K562 (cell line): ENCODE measurements at regions not wholly inside any gene's neighbourhood (a gene's known extent, or its start where the extent isn't known, plus 50 kb on each side); places are given as distances from the start of the nearest gene placed in this dataset.

Experiments
- ATAC-seq: fragments of 200-7000 bp; cut with Tn5 transposase; 3 replicates; pipeline ENCODE4 v1.9.1; 2020; ENCODE audit warnings: moderate library complexity
- BruUV-seq: library from RNA; stranded (reverse); fragments of 400-500 nt; replicated peaks from 2 replicates; lab custom pipeline; 2021; lab: Mats Ljungman, UMichigan
- CTCF ChIA-PET: fragments of 300-600 bp; formaldehyde crosslinking; extraction: SDS; loops from one replicate; lab custom pipeline; 2021; ENCODE audit warnings: low intra/inter-chr PET ratio; lab: Yijun Ruan, JAX
- POLR2A ChIA-PET: fragments of 300-600, 350-650 bp; sonication (Branson Sonifier 250); formaldehyde crosslinking; extraction: SDS; loops from one replicate; lab custom pipeline; 2021; ENCODE audit warnings: antibody characterized with exemption, inconsistent platforms; lab: Yijun Ruan, JAX
- DNase-seq, 4 experiments: peaks; one replicate each; pipeline versions ENCODE4 v3.0.0 to v3.0.0-alpha.2; 2011 to 2018; ENCODE audit warnings: low spot score in 3 of 4, mixed read lengths in 3 of 4; ENCODE audit errors: extremely low read depth in 1 of 4
- FAIRE-seq: peaks from 2 replicates; lab custom pipeline; 2011; peaks lifted over from hg19 to GRCh38; lab: Jason Lieb, UNC
- H2AFZ ChIP-seq: 2 replicates; pipeline ENCODE4 v1.6.0; 2011; ENCODE audit warnings: low read depth, low read length, control low read depth, inconsistent platforms
- H3K27ac ChIP-seq: fragments of 200-600 bp; 3 replicates; pipeline ENCODE4 v1.8.0; 2011; ENCODE audit warnings: low read depth, mild to moderate bottlenecking, control low read depth, inconsistent platforms, low read length, moderate library complexity, mixed read lengths; ENCODE audit errors: extremely low read depth
- H3K27me3 ChIP-seq, 2 experiments: fragments of 300-600 bp in 1 of 2; 2 replicates in 1 of 2; 3 replicates in 1 of 2; pipeline versions ENCODE4 v1.6.0 to v1.8.0; 2011; ENCODE audit warnings: inconsistent platforms in 2 of 2, low read length in 2 of 2, mild to moderate bottlenecking in 1 of 2, mixed read lengths in 1 of 2, moderate library complexity in 1 of 2; ENCODE audit not compliant: control insufficient read depth in 2 of 2, insufficient read depth in 2 of 2
- H3K36me3 ChIP-seq: fragments of 300-600 bp; 3 replicates; pipeline ENCODE4 v1.8.0; 2011; ENCODE audit warnings: mild to moderate bottlenecking, low read length, inconsistent platforms; ENCODE audit not compliant: control insufficient read depth, insufficient read depth
- H3K4me1 ChIP-seq, 2 experiments: fragments of 200-600 bp in 1 of 2; replicated peaks in 1 of 2; 2 replicates in 1 of 2; 3 replicates in 1 of 2; pipeline versions ENCODE4 v1.5.1 to v1.8.0; 2011; ENCODE audit warnings: inconsistent platforms in 2 of 2, low read length in 2 of 2, mild to moderate bottlenecking in 1 of 2, mixed read lengths in 1 of 2, moderate library complexity in 1 of 2; ENCODE audit not compliant: control insufficient read depth in 2 of 2, insufficient read depth in 2 of 2
- H3K4me2 ChIP-seq: 2 replicates; pipeline ENCODE4 v1.6.1; 2011; ENCODE audit warnings: low read length, control low read depth, inconsistent platforms, mixed read lengths; ENCODE audit not compliant: insufficient read depth
- H3K4me3 ChIP-seq: fragments of 200-600 bp; sonication (generic), shearing (Covaris generic); 2 replicates; pipeline ENCODE4 v1.5.1; 2016; ENCODE audit warnings: control low read depth, inconsistent platforms
- H3K79me2 ChIP-seq: fragments of 200-600 bp; 3 replicates; pipeline ENCODE4 v1.8.0; 2011; ENCODE audit warnings: low read length, inconsistent platforms; ENCODE audit not compliant: control insufficient read depth, insufficient read depth
- H3K9ac ChIP-seq, 2 experiments: 2 replicates each; pipeline versions ENCODE4 v1.6.0 to v1.6.1; 2011; ENCODE audit warnings: low read depth in 2 of 2, low read length in 2 of 2, control low read depth in 1 of 2, inconsistent platforms in 1 of 2, mild to moderate bottlenecking in 1 of 2, mixed read lengths in 1 of 2; ENCODE audit not compliant: insufficient read depth in 1 of 2
- H3K9me1 ChIP-seq: one replicate; pipeline ENCODE4 v1.6.0; 2011; ENCODE audit warnings: inconsistent platforms, mild to moderate bottlenecking, low read length, moderate library complexity; ENCODE audit not compliant: control insufficient read depth, insufficient read depth
- H3K9me3 ChIP-seq: replicated peaks from 2 replicates; pipeline ENCODE4 v1.5.1; 2011; ENCODE audit warnings: low read depth, low read length, inconsistent platforms; ENCODE audit not compliant: control insufficient read depth, insufficient read depth
- H4K20me1 ChIP-seq: replicated peaks from 2 replicates; pipeline ENCODE4 v1.6.1; 2011; ENCODE audit warnings: low read length, inconsistent platforms, mixed read lengths; ENCODE audit not compliant: control insufficient read depth, insufficient read depth
- ARID1B ChIP-seq: fragments of 450-650 bp; IDR thresholded peaks from 2 replicates; pipeline ENCODE4 v1.6.1; 2016; ENCODE audit warnings: antibody characterized with exemption, mild to moderate bottlenecking, inconsistent platforms
- CBX1 ChIP-seq: sonication (generic); IDR thresholded peaks from 2 replicates; pipeline ENCODE4 v1.6.1; 2016; ENCODE audit warnings: antibody characterized with exemption, low read depth, mild to moderate bottlenecking
- ETV1 ChIP-seq: fragments of 450-650 bp; conservative IDR thresholded peaks from 2 replicates; pipeline ENCODE4 v1.6.1; 2016; ENCODE audit warnings: missing genetic modification characterization, control low read depth, low read depth, missing compliant biosample characterization
- GMEB1 ChIP-seq: fragments of 250-450 bp; sonication (Bioruptor Pico); IDR thresholded peaks from 2 replicates; pipeline ENCODE4 v1.4.0; 2020; ENCODE audit warnings: mild to moderate bottlenecking
- HES1 ChIP-seq: fragments of 450-650 bp; IDR thresholded peaks from 2 replicates; pipeline ENCODE4 v1.6.1; 2016; ENCODE audit warnings: low read depth, mild to moderate bottlenecking, moderate library complexity
- KDM1A ChIP-seq, 2 experiments: fragments of 450-650 bp; IDR thresholded peaks; 2 replicates each; pipeline ENCODE4 v1.6.1; 2016; ENCODE audit warnings: mild to moderate bottlenecking in 2 of 2
- KDM2B ChIP-seq: fragments of 250-450 bp; sonication (Bioruptor Pico); IDR thresholded peaks from 2 replicates; pipeline ENCODE4 v1.8.0; 2021; ENCODE audit warnings: mild to moderate bottlenecking, moderate library complexity
- KDM5B ChIP-seq: fragments of 200-600 bp; sonication (generic); IDR thresholded peaks from 2 replicates; pipeline ENCODE4 v1.6.1; 2012; ENCODE audit warnings: low read depth, mild to moderate bottlenecking, moderate library complexity, low read length, control low read depth, inconsistent platforms; ENCODE audit not compliant: insufficient replicate concordance
- MAFF ChIP-seq: IDR thresholded peaks from 2 replicates; pipeline ENCODE4 v1.6.1; 2012; ENCODE audit warnings: low read length, improper control_type of control experiment
- MCM2 ChIP-seq: fragments of 450-650 bp; IDR thresholded peaks from 2 replicates; pipeline ENCODE4 v1.6.1; 2017; ENCODE audit warnings: low read depth, mild to moderate bottlenecking
- MCM7 ChIP-seq, 2 experiments: fragments of 450-650 bp; IDR thresholded peaks; 2 replicates each; pipeline ENCODE4 v1.6.1; 2016 to 2018
- MEF2D ChIP-seq: conservative IDR thresholded peaks from 2 replicates; pipeline ENCODE4 v1.6.1; 2016; ENCODE audit warnings: low read depth, missing genetic modification characterization, missing compliant biosample characterization
- MXD1 ChIP-seq: fragments of 250-450 bp; sonication (Bioruptor Pico); IDR thresholded peaks from 2 replicates; pipeline ENCODE4 v1.8.0; 2021; ENCODE audit warnings: borderline replicate concordance, mild to moderate bottlenecking, moderate library complexity; ENCODE audit not compliant: poor library complexity, severe bottlenecking
- POLR3A ChIP-seq: IDR thresholded peaks from 2 replicates; pipeline ENCODE4 v1.6.1; 2011; ENCODE audit warnings: borderline replicate concordance, mild to moderate bottlenecking, moderate library complexity; ENCODE audit not compliant: insufficient read length, insufficient read depth; ENCODE audit errors: extremely low read depth
- PTTG1 ChIP-seq: fragments of 450-650 bp; IDR thresholded peaks from 2 replicates; pipeline ENCODE4 v1.6.1; 2016; ENCODE audit warnings: low read depth, mild to moderate bottlenecking, missing genetic modification characterization, missing compliant biosample characterization
- RNF2 ChIP-seq: sonication (generic); IDR thresholded peaks from 2 replicates; pipeline ENCODE4 v1.6.1; 2016
- TRIM24 ChIP-seq, 2 experiments: fragments of 450-650 bp; IDR thresholded peaks; 2 replicates each; pipeline ENCODE4 v1.6.1; 2016
- ZBTB7A ChIP-seq: IDR thresholded peaks from 2 replicates; pipeline ENCODE4 v1.6.1; 2011; ENCODE audit warnings: low read depth, mild to moderate bottlenecking, low read length, moderate library complexity, borderline replicate concordance; ENCODE audit not compliant: control insufficient read depth
- ZKSCAN1 ChIP-seq: fragments of 150-350 bp; IDR thresholded peaks from 2 replicates; pipeline ENCODE4 v1.6.1; 2016; ENCODE audit warnings: low read depth, low read length
- ZNF316 ChIP-seq: fragments of 450-650 bp; IDR thresholded peaks from 2 replicates; pipeline ENCODE4 v1.6.1; 2016
- ZNF436 ChIP-seq: fragments of 250-450, 450-650 bp; sonication (Bioruptor Pico); formaldehyde crosslinking; IDR thresholded peaks from 2 replicates; pipeline ENCODE4 v1.7.0; 2020; ENCODE audit warnings: mild to moderate bottlenecking
- WGBS: fragments of 100-300 bp; shearing (Covaris generic); methylation state at CpG from one replicate; pipeline ENCODE4 v1.1.6; 2016; ENCODE audit warnings: low coverage, mixed read lengths; ENCODE audit not compliant: insufficient coverage; ENCODE audit errors: missing lambda C conversion rate; 5-methylcytosine and 5-hydroxymethylcytosine counted together
- in situ Hi-C: fragments of 300-500 bp; cut with MboI; formaldehyde crosslinking; loops from 4 replicates; pipeline ENCODE4 v1.15.0; 2018; ENCODE audit warnings: inconsistent platforms, mixed read lengths
- intact Hi-C: fragments of 100-400 bp; cut with micrococcal nuclease; formaldehyde crosslinking; loops from 2 replicates; pipeline ENCODE4 v1.14.2; 2022

- ATAC-seq (0 out of 3 replicates have a peak, but pooled peaks have one; percentile 33), DNase-seq (peak in 1 of 4 experiments; percentile 27), FAIRE-seq (no peak)
- 0% methylated on average over 1 of the region's 1 CpG for WGBS
- Histone ChIP-seq H3K4me2 (no peak overlapping the region), H3K9me1 (no peaks in the 10 kb centered on the region), H3K9me3 (no peaks in the 10 kb centered on the region), H3K36me3 (no peaks in the 10 kb centered on the region), H3K4me1 (0 out of 5 replicates have a peak, but pooled peaks cover 0 to 4% of the 10 kb centered on the region in 2 experiments), H3K79me2 (no peaks in the 10 kb centered on the region), H4K20me1 (no peaks in the 10 kb centered on the region), H3K27ac (no peak overlapping the region), H3K4me3 (no peak overlapping the region), H3K27me3 (no peaks in the 10 kb centered on the region), H2AFZ (peak overlapping the region; percentile 57; the same call in 1 of the 2 replicates), H3K9ac (no peak overlapping the region)
- in situ Hi-C loops (no loop called here), intact Hi-C loops (loop anchor here (10.0 kb wide), 1 partner anchor 708 kb away; no protein-coding TSS in a partner anchor)
- ChIA-PET CTCF (interaction anchor here (0.5 to 1.0 kb wide), 3 partner anchors 342 to 925 kb away, joined by 3 to 4 read pairs (median 3); no protein-coding TSS in a partner anchor), POLR2A (interaction anchor here (1.4 kb wide), 1 partner anchor 27 kb away, joined by 3 read pairs; no protein-coding TSS in a partner anchor)
- no TSS peak for BruUV-seq
- TF ChIP-seq ZNF316 (peak; percentile 95), RNF2 (no peak), HES1 (no peak), ZNF436 (CRISPR knock-in tag) (no peak), MCM2 (no peak), GMEB1 (no peak), PTTG1 (tag) (no peak), KDM2B (CRISPR knock-in tag) (no peak), KDM5B (no peak), MXD1 (CRISPR knock-in tag) (no peak), ZBTB7A (no peak), ARID1B (no peak), MEF2D (tag) (peak; percentile 90), KDM1A (IDR thresholded peaks at IDR 0.05) (no peak), CBX1 (no peak), POLR3A (no peak), MAFF (peak; percentile 67), ZKSCAN1 (peak; percentile 41; the same call in 1 of the 2 replicates), MCM7 (IDR thresholded peaks at IDR 0.05) (no peak), ETV1 (tag) (no peak), TRIM24 (IDR thresholded peaks at IDR 0.05) (no peak)
Measured at GRCh38 chr1:168636642-168637111, 60.3 kb downstream of the XCL1 start.
